ENCODE measurements at regions not wholly inside any gene's neighbourhood (a gene's known extent, or its start where the extent isn't known, plus 50 kb on each side); places are given as distances from the start of the nearest gene placed in this dataset.

DNA sequence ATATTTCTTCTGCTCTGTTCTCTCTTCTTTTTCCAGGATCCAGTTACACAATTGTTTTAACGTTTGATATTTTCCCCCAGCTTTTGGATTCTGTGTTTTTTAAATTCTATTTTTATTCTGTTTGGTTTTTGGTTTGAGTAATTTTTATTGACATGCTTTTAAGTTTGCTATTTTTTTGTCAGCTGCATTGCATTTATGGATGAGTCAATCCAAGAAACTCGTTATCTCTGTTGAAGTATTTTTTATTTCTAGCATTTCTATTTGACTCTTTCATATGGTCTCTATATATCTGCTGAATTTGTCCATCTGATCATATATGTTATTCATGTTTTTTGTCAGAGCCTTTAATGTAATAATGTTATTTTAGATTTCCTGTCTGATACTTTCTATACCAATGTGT, 65.6 kb downstream of the DDIT4L start:
- TF ChIP-seq POLR2AphosphoS5 (IDR thresholded peaks at IDR 0.05; ENCODE audit: low read depth, low read length) (no peak), TAF1 (IDR thresholded peaks at IDR 0.05; ENCODE audit: borderline replicate concordance, insufficient read depth, low read length) (no peak), SIN3A (IDR thresholded peaks at IDR 0.05; ENCODE audit: borderline replicate concordance, insufficient read depth, low read length) (no peak)
- TF ChIP-seq, protein P1, sequence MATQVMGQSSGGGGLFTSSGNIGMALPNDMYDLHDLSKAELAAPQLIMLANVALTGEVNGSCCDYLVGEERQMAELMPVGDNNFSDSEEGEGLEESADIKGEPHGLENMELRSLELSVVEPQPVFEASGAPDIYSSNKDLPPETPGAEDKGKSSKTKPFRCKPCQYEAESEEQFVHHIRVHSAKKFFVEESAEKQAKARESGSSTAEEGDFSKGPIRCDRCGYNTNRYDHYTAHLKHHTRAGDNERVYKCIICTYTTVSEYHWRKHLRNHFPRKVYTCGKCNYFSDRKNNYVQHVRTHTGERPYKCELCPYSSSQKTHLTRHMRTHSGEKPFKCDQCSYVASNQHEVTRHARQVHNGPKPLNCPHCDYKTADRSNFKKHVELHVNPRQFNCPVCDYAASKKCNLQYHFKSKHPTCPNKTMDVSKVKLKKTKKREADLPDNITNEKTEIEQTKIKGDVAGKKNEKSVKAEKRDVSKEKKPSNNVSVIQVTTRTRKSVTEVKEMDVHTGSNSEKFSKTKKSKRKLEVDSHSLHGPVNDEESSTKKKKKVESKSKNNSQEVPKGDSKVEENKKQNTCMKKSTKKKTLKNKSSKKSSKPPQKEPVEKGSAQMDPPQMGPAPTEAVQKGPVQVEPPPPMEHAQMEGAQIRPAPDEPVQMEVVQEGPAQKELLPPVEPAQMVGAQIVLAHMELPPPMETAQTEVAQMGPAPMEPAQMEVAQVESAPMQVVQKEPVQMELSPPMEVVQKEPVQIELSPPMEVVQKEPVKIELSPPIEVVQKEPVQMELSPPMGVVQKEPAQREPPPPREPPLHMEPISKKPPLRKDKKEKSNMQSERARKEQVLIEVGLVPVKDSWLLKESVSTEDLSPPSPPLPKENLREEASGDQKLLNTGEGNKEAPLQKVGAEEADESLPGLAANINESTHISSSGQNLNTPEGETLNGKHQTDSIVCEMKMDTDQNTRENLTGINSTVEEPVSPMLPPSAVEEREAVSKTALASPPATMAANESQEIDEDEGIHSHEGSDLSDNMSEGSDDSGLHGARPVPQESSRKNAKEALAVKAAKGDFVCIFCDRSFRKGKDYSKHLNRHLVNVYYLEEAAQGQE (IDR thresholded peaks at IDR 0.05; ENCODE audit: insufficient read depth in 1 of 2, low read depth in 2 of 2, low read length in 2 of 2): no peak

Data from PFSK-1 (cell line).